Transverse colon (tissue), 4 donors: ENCODE measurements at regions not wholly inside any gene's neighbourhood (a gene's known extent, or its start where the extent isn't known, plus 50 kb on each side); places are given as distances from the start of the nearest gene placed in this dataset.

Source experiments
- DNase-seq: peaks from one replicate; pipeline ENCODE4 v3.0.0-alpha.2; 2019
- H3K27ac ChIP-seq, 4 donors: fragments of 200-600 bp; sonication (generic); 2 replicates each; pipeline ENCODE4 v1.5.1; 2016 to 2018; ENCODE audit warnings: inconsistent platforms in 4 of 4
- H3K27me3 ChIP-seq: fragments of 200-600 bp; sonication (generic); 2 replicates; pipeline ENCODE4 v1.5.1; 2017; ENCODE audit warnings: inconsistent platforms
- H3K36me3 ChIP-seq, 4 donors: fragments of 200-600 bp; sonication (generic); 2 replicates each; pipeline ENCODE4 v1.5.1; 2017 to 2019; ENCODE audit warnings: inconsistent platforms in 4 of 4
- H3K4me1 ChIP-seq, 4 donors: fragments of 200-600 bp; sonication (generic); 2 replicates each; pipeline ENCODE4 v1.5.1; 2017 to 2020; ENCODE audit warnings: inconsistent platforms in 4 of 4
- H3K4me3 ChIP-seq, 4 donors: fragments of 200-600 bp; sonication (generic); 1 replicate in 1 of 4; 2 replicates in 3 of 4; pipeline versions ENCODE4 v1.5.1 to v1.6.1; 2017 to 2019; ENCODE audit warnings: inconsistent platforms in 4 of 4
- H3K9me3 ChIP-seq, 2 donors: fragments of 200-600 bp; sonication (generic); 2 replicates each; pipeline ENCODE4 v1.5.1; 2017 to 2019; ENCODE audit warnings: inconsistent platforms in 2 of 2
- CTCF ChIP-seq, 5 experiments: fragments of 200-600 bp in 3 of 5; fragments of 450-650 bp in 2 of 5; sonication (generic) in 3 of 5; IDR thresholded peaks; 1 replicate in 2 of 5; 2 replicates in 3 of 5; pipeline ENCODE4 v1.5.1; 2016 to 2017; ENCODE audit warnings: antibody characterized with exemption in 5 of 5, inconsistent platforms in 3 of 5, mild to moderate bottlenecking in 2 of 5, moderate library complexity in 1 of 5
- EP300 ChIP-seq: sonication (generic); formaldehyde crosslinking; IDR thresholded peaks from one replicate; pipeline ENCODE4 v1.6.1; 2017; ENCODE audit warnings: antibody characterized with exemption, low read depth
- POLR2A ChIP-seq: fragments of 450-650 bp; IDR thresholded peaks from one replicate; pipeline ENCODE4 v1.6.1; 2016; ENCODE audit warnings: antibody characterized with exemption, mild to moderate bottlenecking, moderate library complexity
- POLR2AphosphoS5 ChIP-seq, 3 donors: sonication (generic); formaldehyde crosslinking; IDR thresholded peaks; one replicate each; pipeline ENCODE4 v1.6.1; 2016; ENCODE audit warnings: antibody characterized with exemption in 3 of 3
- WGBS, 2 donors: methylation state at CpG; one replicate each; pipeline ENCODE4 v1.1.5; 2018; ENCODE audit warnings: low coverage in 1 of 2; 5-methylcytosine and 5-hydroxymethylcytosine counted together
- in situ Hi-C, 4 donors: fragments of 200-750 bp; cut with MboI; loops; one replicate each; pipeline versions ENCODE4 v1.15.0 to v1.15.1; 2017; ENCODE audit warnings: low sequenced_read_pairs in 3 of 4, low pct_ligation_motif_present in 1 of 4, low pct_unique_long_range_greater_than_20kb in 1 of 4
- intact Hi-C: fragments of 100-400 bp; cut with DNase I; formaldehyde crosslinking; loops from one replicate; pipeline ENCODE4 v1.15.1; 2023; ENCODE audit warnings: low total_unique reads

- TF ChIP-seq CTCF (IDR thresholded peaks at IDR 0.05) (no peak), POLR2AphosphoS5 (IDR thresholded peaks at IDR 0.05) (peak in 1 of 3 donors; percentile 27)
- H3K27ac ChIP-seq = peak overlapping the region in 2 of 4 donors; percentile 11 to 38
- H3K4me3 ChIP-seq = no peak overlapping the region
- H3K27me3 ChIP-seq = no peaks in the 10 kb centered on the region
- DNase-seq = no peak
- H3K4me1 ChIP-seq = no peaks in the 10 kb centered on the region
- in situ Hi-C loops = no loop called here
- intact Hi-C loops = no loop called here
- no peaks in the 10 kb centered on the region for H3K9me3 ChIP-seq
- 37 to 50% methylated on average over 5 of the region's 5 CpGs for WGBS, 2 donors
- no peaks in the 10 kb centered on the region for H3K36me3 ChIP-seq
Measured at GRCh38 chr4:95701500-95702170, 138.3 kb upstream of the PDHA2 start.

GRCh38 chr4:95694411-95694810 lies 145.5 kb upstream of the PDHA2 start:
- in situ Hi-C loops = no loop called here
- WGBS, 2 donors = 84 to 85% methylated on average over 3 of the region's 3 CpGs
- intact Hi-C loops = no loop called here

GRCh38 chr4:95693594-95693993 lies 144.8 kb upstream of the UNC5C start:
- Histone ChIP-seq H3K4me1 (no peaks in the 10 kb centered on the region), H3K4me3 (no peak overlapping the region), H3K27me3 (no peaks in the 10 kb centered on the region), H3K36me3 (no peaks in the 10 kb centered on the region), H3K9me3 (no peaks in the 10 kb centered on the region), H3K27ac (no peak overlapping the region)
- intact Hi-C loops (no loop called here), in situ Hi-C loops (no loop called here)
- no peak for TF ChIP-seq CTCF (IDR thresholded peaks at IDR 0.05)
- TF ChIP-seq EP300 = no peak
- no peak for TF ChIP-seq POLR2A
- no peak for TF ChIP-seq POLR2AphosphoS5 (IDR thresholded peaks at IDR 0.05)
- 40 to 50% methylated on average over 2 of the region's 2 CpGs for WGBS, 2 donors
- DNase-seq = no peak

More at GRCh38 chr4:95694411-95694810, 145.5 kb upstream of the PDHA2 start:
- H3K9me3 ChIP-seq = no peaks in the 10 kb centered on the region
- H3K27ac ChIP-seq = no peak overlapping the region
- TF ChIP-seq POLR2AphosphoS5 (IDR thresholded peaks at IDR 0.05) (no peak), EP300 (no peak), CTCF (IDR thresholded peaks at IDR 0.05) (no peak), POLR2A (no peak)
- H3K4me1 ChIP-seq = no peaks in the 10 kb centered on the region
- no peaks in the 10 kb centered on the region for H3K27me3 ChIP-seq
- DNase-seq = no peak
- H3K36me3 ChIP-seq = no peaks in the 10 kb centered on the region
- H3K4me3 ChIP-seq = no peak overlapping the region

- in situ Hi-C loops = no loop called here
Measured at GRCh38 chr4:95676190-95676589, 127.4 kb upstream of the UNC5C start.

More at GRCh38 chr4:95676190-95676589, 127.4 kb upstream of the UNC5C start:
- Histone ChIP-seq H3K27ac (no peak overlapping the region), H3K27me3 (no peaks in the 10 kb centered on the region), H3K4me3 (no peak overlapping the region), H3K9me3 (no peaks in the 10 kb centered on the region), H3K4me1 (no peaks in the 10 kb centered on the region), H3K36me3 (no peaks in the 10 kb centered on the region)
- TF ChIP-seq POLR2A (no peak), CTCF (IDR thresholded peaks at IDR 0.05) (no peak), EP300 (no peak), POLR2AphosphoS5 (IDR thresholded peaks at IDR 0.05) (no peak)
- intact Hi-C loops = no loop called here
- WGBS, 2 donors = 33 to 59% methylated on average over 1 of the region's 1 CpG
- DNase-seq = no peak
